NCI-H1092 (cell line): ENCODE measurements at regions not wholly inside any gene's neighbourhood (a gene's known extent, or its start where the extent isn't known, plus 50 kb on each side); places are given as distances from the start of the nearest gene placed in this dataset.

Experiments
- DNase-seq: peaks from one replicate; lab custom pipeline; 2025; lab: John Stamatoyannopoulos, UW

DNA sequence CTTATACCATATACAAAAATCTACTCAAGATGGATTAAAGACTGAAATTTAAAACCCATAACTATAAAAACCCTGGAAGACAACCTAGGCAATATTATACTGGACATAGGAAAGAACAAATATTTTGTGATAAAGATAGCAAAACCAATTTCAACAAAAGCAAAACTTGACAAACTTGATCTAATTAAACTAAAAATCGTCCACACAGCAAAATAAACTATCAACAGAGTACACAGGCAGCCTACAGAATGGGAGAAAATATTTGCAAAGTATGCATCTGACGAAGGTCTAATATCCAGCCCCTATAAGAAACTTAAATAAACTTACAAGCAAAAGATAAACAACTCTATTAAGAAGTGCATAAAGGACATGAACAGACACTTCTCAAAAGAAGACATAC, 240.1 kb downstream of the HGF start:
- DNase-seq = no peak

DNA sequence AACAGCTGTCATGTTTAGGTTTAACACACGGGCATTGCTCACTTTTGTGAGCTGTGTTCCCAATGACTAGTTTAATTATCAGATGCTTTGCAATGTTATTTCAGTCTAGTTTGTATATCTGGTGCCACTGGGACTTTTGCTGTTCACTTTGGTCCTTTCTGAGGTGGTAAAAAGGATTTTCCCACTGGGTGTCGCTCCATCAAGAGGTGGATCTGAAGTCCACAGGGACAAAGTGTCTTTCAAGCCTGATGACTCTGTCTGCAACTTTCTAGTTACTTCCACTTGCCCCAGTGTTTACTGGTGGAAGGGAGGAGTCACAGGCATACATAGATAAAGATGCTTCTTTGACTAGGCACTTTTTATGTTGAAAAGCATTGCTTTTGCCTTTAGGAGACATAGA, 242.2 kb downstream of the HGF start:
- no peak for DNase-seq

DNA sequence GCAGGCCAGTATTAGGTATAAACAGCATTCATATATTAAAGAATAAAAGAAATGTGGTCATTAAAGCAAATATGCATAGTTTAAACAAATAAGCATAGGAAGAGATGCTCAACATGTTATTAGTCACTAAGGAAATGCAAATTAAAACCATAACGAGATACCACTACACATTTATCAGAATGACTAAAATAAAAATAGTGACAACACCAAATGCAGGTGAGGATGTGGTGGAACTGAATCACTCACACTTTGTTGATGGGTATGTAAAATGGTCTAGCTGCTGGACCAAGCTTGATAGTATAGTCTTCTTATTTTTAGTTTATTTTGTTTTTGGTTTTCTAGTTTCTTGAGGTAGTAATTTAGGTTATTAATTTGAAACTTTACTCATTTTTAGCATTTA, 242.9 kb downstream of the HGF start:
- no peak for DNase-seq

- no peak for DNase-seq
These were observed 244.0 kb downstream of the HGF start for GRCh38 chr7:81525841-81526240.

GRCh38 chr7:81519886-81520285, 250.0 kb downstream of the HGF start:
- DNase-seq = no peak

DNA sequence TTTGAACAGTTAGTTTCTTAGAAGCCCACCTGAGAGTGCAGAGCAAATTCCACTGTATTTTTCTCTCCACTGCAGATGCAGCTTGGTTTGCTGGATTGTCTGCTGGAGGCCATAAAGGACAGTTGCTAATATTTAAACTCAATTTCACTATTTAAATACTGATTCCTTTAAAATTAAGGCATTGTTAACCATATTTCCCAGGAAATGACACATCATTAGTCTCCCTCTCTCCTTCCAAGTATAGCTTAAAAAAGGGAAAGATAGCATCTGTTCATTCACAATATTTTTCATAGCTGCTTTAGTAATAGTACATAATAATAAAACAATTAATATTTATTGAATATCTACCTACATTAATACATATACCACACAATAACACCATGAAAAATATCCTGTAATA, 252.9 kb downstream of the HGF start:
- DNase-seq = no peak

GRCh38 chr7:81515009-81515408, 254.8 kb downstream of the HGF start:
- DNase-seq = no peak

DNA sequence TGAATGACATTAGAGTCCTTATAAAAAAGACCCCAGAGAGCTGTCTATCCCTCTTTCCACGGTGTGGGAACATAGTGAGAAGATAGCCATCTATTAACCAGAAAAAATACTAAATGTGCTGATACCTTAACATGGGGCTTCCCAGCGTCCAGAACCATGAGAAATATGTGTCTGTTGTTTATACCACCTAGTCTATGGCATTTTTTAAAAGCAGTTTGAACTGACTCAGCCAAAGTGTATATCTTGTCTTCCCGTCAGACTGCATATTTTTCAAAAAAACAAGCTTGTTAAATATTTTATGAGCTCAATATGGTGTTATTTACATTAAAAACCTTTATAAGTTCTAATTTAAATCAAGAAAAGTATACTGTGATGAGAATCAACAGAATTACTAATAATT, 255.3 kb downstream of the HGF start:
- DNase-seq = no peak

DNA sequence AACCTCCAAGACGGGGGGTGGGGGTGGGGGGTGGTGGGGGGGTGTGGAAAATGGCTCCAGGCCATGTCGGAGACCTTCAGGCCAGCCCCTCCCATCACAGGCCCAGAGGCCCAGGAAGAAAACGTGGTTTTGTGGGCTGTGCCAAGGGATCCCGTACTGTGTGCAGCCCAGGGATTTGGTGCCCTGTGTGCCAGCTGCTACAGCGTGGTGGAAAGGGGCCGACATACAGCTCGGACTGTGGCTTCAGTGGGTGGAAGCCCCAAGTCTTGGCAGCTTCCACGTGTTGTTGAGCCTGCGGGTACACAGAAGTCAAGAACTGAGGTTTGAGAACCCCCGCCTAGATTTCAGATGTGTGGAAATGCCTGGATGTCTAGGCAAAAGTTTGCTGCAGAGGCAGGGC, 259.7 kb downstream of the HGF start:
- no peak for DNase-seq

- no peak for DNase-seq
These were observed 262.6 kb downstream of the HGF start for GRCh38 chr7:81507221-81507620.

GRCh38 chr7:81506609-81507008, 263.2 kb downstream of the HGF start:
- no peak for DNase-seq

DNA sequence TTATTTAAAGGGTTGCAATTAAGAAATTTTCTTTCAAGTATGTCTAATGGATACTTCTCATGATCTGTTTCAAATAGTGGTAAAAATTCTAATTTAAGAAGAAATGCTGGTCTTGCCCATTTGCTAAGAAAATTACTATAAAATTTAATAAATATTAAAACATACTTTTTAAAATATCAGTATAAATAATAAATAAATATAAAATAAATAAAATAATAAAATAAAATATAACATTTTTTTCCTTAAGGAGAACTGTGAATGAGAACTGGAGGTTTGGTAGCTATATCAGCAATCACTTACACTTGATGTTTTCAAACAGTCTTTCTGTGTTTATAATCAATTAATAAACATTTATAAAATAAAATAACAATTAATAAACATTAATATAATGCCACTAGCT, 266.1 kb downstream of the HGF start:
- no peak for DNase-seq

- DNase-seq = no peak
These were observed 266.5 kb downstream of the HGF start for GRCh38 chr7:81503336-81503735.

GRCh38 chr7:81501220-81501619, 268.6 kb downstream of the HGF start:
- DNase-seq = peak; percentile 15

DNA sequence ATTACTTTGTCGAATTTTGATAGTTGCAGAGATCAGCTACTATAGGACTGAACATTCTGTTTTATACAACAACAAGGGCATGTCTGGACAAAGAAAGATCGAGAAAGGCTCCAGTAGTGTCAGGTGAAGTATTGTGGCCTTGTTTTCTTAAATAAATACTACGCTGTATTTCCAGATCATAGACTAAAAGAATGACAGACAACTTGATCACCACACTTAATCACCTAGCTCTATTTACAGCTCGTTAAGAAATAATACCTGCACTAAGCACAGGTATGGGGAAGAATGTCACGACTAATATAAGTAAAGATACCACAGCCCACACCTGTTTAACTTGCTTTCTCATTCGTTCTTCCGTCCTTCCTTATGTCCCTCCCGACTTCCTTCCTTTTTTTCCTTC, 269.2 kb downstream of the HGF start:
- no peak for DNase-seq

GRCh38 chr7:81499262-81500116, 270.4 kb downstream of the HGF start:
- peak; percentile 66 for DNase-seq

GRCh38 chr7:81498176-81498575, 271.7 kb downstream of the HGF start:
- DNase-seq = no peak

DNA sequence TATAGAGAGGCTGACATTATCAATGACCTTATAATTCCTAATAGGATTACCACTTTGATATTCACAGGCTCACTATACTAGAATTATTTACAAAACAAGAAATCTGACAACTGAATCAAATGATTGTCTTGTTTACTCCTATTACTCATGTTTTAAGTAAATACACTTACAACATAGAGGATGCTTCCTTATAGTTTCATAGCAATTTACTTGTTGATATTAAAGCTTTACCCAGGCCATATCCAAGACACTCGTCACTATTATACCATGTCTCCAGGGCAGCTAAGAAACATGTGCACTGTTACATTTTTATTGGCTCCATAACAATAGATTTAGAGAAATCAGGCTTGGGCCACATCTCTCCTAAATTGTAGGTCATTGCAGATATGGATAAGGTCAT, 276.9 kb downstream of the HGF start:
- no peak for DNase-seq

- DNase-seq = no peak
These were observed 277.6 kb downstream of the HGF start for GRCh38 chr7:81492240-81492639.

DNA sequence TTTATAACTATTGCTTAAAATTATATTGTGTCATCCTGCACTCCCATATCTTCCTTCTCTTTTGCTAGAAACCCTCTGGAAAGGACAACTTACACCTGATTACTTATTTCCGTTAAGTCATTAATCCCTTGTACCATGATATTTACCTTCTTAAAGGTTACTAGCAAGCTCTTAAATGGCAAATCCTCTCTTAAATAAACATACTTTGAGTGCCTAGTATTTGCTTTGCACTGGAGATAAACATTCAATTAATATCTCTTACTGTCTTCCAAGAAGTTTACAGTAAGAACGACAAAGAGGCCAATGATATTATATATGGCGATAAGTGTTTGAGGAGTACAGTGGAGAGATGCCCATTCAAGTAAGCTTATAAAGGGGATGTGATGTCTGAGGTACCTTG, 278.3 kb downstream of the HGF start:
- no peak for DNase-seq

DNA sequence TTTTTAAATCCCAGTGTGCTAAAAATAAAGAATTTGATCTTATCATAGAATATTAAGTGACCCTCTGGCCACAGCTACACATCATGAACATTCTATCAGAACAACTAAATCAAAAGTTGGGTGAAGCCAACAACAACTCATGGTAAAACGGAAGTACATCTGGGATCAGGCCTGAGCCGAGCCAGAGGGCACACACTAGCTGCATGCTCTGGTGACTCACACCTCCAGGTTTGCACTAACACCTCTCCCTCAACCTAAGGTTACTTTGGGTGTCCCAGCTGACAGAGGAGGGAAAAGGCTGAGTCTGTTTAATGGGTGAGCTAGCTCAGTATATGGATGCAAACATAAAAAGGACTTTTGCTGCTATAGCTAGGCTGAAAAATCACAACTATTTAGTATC, 281.6 kb downstream of the HGF start:
- DNase-seq = no peak

- no peak for DNase-seq
These were observed 282.3 kb downstream of the HGF start for GRCh38 chr7:81487516-81487915.

- DNase-seq = peak; percentile 39
These were observed 285.6 kb downstream of the HGF start for GRCh38 chr7:81484261-81484660.

DNA sequence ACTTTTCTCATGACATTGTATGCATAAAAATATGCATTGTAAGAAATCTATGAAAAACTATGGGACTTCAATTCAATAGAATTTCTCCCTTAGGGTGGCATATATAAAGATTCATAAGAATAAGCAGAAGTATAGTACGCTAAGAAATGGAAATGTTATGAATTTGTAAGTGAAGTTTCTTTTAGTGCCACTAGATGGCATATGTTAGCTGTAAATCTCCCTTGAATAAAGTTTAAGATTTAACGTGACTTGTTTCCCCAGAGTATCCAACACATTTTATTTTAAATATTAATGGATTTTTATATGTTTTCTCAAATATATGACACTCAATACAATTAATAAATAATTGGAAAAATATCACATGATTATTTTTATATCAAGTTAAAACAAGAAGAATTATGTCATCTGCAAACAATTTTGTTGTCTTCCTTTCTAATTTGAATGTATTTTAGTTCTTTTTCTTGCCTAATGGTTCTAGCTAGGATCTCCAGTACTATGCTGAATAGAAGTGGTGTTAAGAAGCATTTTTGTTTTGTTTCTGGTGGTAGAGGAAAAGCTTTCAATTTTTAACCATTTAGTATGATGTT, 287.2 kb downstream of the HGF start:
- DNase-seq = no peak
